ENCODE measurements at regions not wholly inside any gene's neighbourhood (a gene's known extent, or its start where the extent isn't known, plus 50 kb on each side); places are given as distances from the start of the nearest gene placed in this dataset.

DNA sequence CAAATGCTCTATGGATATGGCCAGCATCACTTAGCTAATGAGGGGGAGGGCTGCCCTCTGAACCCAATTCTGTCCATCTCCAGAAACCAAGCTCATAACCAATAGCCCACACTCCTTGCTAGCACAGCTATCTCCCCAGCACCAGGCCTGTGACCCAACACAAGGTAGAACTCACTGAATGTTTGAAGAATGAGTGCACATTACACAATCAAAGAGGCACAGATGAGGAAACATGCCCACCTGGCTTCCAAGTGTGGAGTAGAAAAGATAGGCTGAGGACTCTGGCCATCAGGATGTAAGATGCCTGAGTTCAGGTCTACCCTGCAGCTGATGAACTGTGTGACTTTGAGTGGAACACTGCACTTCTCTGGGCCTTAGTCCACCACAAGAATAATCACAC, 268.4 kb downstream of the BCL11B start:
- no peak for ATAC-seq
- no peaks in the 10 kb centered on the region for H3K36me3 Mint-ChIP-seq

DNA sequence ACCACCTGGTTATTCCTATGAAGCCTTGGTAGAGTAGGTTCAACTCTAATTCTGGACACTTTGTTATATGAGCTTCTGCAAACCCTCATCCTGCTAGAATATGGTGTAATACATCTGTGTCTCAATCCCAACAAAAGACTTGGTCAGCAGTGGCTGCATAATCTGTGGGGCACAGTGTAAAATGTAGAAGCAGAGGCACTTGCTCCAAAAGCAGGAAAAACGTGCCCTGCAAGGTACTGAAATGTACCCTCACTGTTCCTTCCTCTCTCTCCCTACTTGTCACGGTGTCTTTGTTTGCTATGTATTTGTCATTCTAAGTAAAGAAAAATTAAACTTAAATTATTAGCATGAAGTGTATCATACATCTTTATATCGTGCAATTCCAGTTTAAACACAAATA, 267.9 kb downstream of the BCL11B start:
- Mint-ChIP-seq H3K9me3 (no peaks in the 10 kb centered on the region), H3K4me1 (no peaks in the 10 kb centered on the region), H3K27me3 (ENCODE audit: low read depth in 2 of 2) (peaks cover 3 to 15% of the 10 kb centered on the region in 2 donors), H3K4me3 (no peak overlapping the region), H3K27ac (no peak overlapping the region), H3K36me3 (no peaks in the 10 kb centered on the region)
- TF ChIP-seq, protein P1, sequence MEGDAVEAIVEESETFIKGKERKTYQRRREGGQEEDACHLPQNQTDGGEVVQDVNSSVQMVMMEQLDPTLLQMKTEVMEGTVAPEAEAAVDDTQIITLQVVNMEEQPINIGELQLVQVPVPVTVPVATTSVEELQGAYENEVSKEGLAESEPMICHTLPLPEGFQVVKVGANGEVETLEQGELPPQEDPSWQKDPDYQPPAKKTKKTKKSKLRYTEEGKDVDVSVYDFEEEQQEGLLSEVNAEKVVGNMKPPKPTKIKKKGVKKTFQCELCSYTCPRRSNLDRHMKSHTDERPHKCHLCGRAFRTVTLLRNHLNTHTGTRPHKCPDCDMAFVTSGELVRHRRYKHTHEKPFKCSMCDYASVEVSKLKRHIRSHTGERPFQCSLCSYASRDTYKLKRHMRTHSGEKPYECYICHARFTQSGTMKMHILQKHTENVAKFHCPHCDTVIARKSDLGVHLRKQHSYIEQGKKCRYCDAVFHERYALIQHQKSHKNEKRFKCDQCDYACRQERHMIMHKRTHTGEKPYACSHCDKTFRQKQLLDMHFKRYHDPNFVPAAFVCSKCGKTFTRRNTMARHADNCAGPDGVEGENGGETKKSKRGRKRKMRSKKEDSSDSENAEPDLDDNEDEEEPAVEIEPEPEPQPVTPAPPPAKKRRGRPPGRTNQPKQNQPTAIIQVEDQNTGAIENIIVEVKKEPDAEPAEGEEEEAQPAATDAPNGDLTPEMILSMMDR (IDR thresholded peaks at IDR 0.05), result no peak
- H3K4me3 ChIP-seq (ENCODE audit: low read length), result no peak overlapping the region
- ATAC-seq, result no peak
- no peaks in the 10 kb centered on the region for H3K9me3 ChIP-seq (ENCODE audit: control insufficient read depth, insufficient read depth, low read length)
- no peak overlapping the region for H3K27ac ChIP-seq (ENCODE audit: low read length)
- DNase-seq, result no peak
- no peaks in the 10 kb centered on the region for H3K36me3 ChIP-seq (ENCODE audit: control insufficient read depth, insufficient read depth, low read length)
- intact Hi-C loops (cut with micrococcal nuclease), result no loop called here
- H3K27me3 ChIP-seq (ENCODE audit: control insufficient read depth, insufficient read depth, low read length), result no peaks in the 10 kb centered on the region
- H3K4me1 ChIP-seq (ENCODE audit: control insufficient read depth, insufficient read depth, low read length), result no peaks in the 10 kb centered on the region
- WGBS (ENCODE audit: insufficient coverage), result no CpG with 5 or more reads among the region's 3 CpGs

More for the DNA sequence above, 268.4 kb downstream of the BCL11B start:
- TF ChIP-seq, protein P1 (IDR thresholded peaks at IDR 0.05), result no peak
- no peaks in the 10 kb centered on the region for H3K27me3 ChIP-seq (ENCODE audit: control insufficient read depth, insufficient read depth, low read length)
- H3K9me3 ChIP-seq (ENCODE audit: control insufficient read depth, insufficient read depth, low read length), result no peaks in the 10 kb centered on the region
- Mint-ChIP-seq H3K4me1 (no peaks in the 10 kb centered on the region), H3K27me3 (ENCODE audit: low read depth in 2 of 2) (peaks cover 1 to 10% of the 10 kb centered on the region in 2 donors), H3K4me3 (no peak overlapping the region), H3K27ac (no peak overlapping the region), H3K9me3 (no peaks in the 10 kb centered on the region)
- no peak overlapping the region for H3K4me3 ChIP-seq (ENCODE audit: low read length)
- DNase-seq, result no peak
- intact Hi-C loops (cut with micrococcal nuclease), result no loop called here
- no peaks in the 10 kb centered on the region for H3K4me1 ChIP-seq (ENCODE audit: control insufficient read depth, insufficient read depth, low read length)
- H3K27ac ChIP-seq (ENCODE audit: low read length), result no peak overlapping the region
- H3K36me3 ChIP-seq (ENCODE audit: control insufficient read depth, insufficient read depth, low read length), result no peaks in the 10 kb centered on the region

DNA sequence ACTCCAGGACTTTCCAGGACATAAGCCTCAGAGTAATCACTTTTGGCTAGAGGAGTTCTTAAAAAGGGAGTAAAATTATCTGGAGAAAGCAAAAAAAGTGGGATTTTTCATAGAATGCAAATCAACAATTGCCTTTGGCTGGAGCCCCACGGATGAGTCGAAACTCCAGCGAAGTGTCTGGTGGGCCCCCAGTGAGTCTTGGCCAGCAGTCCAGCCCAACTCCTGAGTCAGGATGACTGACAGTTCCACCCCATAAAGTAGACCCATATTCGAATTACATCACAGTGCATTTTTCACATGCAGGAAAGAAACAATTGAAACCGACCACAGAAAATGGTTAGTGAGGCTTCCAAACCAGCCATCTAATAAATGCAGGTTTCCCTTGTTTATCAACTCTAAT, 265.7 kb downstream of the BCL11B start:
- Histone ChIP-seq H3K36me3 (ENCODE audit: control insufficient read depth, insufficient read depth, low read length) (no peaks in the 10 kb centered on the region), H3K27me3 (ENCODE audit: control insufficient read depth, insufficient read depth, low read length) (no peaks in the 10 kb centered on the region), H3K4me3 (ENCODE audit: low read length) (no peak overlapping the region), H3K9me3 (ENCODE audit: control insufficient read depth, insufficient read depth, low read length) (no peaks in the 10 kb centered on the region), H3K27ac (ENCODE audit: low read length) (no peak overlapping the region), H3K4me1 (ENCODE audit: control insufficient read depth, insufficient read depth, low read length) (no peaks in the 10 kb centered on the region)
- Mint-ChIP-seq H3K4me1 (no peaks in the 10 kb centered on the region), H3K9me3 (no peaks in the 10 kb centered on the region), H3K36me3 (no peaks in the 10 kb centered on the region), H3K4me3 (no peak overlapping the region), H3K27me3 (ENCODE audit: low read depth in 2 of 2) (peaks cover 3 to 15% of the 10 kb centered on the region in 2 donors), H3K27ac (no peak overlapping the region)
- intact Hi-C loops (cut with micrococcal nuclease), result no loop called here
- TF ChIP-seq, protein P1 (IDR thresholded peaks at IDR 0.05), result no peak
- no peak for ATAC-seq
- DNase-seq, result no peak
- 79% methylated on average over 5 of the region's 5 CpGs for WGBS (ENCODE audit: insufficient coverage)

DNA sequence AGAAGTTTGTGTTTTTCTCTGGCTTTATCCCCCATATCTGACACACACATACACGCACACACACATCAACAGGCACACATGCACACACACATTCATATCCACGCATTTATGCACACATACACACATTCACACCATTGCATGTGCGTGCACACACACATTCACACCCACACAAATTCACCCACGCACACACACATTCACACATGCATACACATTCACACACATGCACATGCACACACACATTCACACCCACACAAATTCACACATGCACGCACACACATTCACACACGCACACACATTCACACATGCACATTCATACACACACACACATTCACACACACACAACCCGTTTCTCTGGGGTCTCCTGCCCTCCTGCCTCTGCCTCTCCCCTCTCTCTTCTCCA, 264.2 kb downstream of the BCL11B start:
- Histone ChIP-seq H3K4me1 (ENCODE audit: control insufficient read depth, insufficient read depth, low read length) (no peaks in the 10 kb centered on the region), H3K27ac (ENCODE audit: low read length) (no peak overlapping the region), H3K4me3 (ENCODE audit: low read length) (no peak overlapping the region), H3K36me3 (ENCODE audit: control insufficient read depth, insufficient read depth, low read length) (no peaks in the 10 kb centered on the region), H3K27me3 (ENCODE audit: control insufficient read depth, insufficient read depth, low read length) (no peaks in the 10 kb centered on the region), H3K9me3 (ENCODE audit: control insufficient read depth, insufficient read depth, low read length) (no peaks in the 10 kb centered on the region)
- intact Hi-C loops (cut with micrococcal nuclease), result no loop called here
- Mint-ChIP-seq H3K4me3 (no peak overlapping the region), H3K27ac (no peak overlapping the region), H3K9me3 (no peaks in the 10 kb centered on the region), H3K4me1 (no peaks in the 10 kb centered on the region), H3K36me3 (no peaks in the 10 kb centered on the region), H3K27me3 (ENCODE audit: low read depth in 2 of 2) (peaks cover 3 to 15% of the 10 kb centered on the region in 2 donors)
- 90% methylated on average over 7 of the region's 7 CpGs for WGBS (ENCODE audit: insufficient coverage)
- DNase-seq (no peak), ATAC-seq (no peak)
- TF ChIP-seq, protein P1 (IDR thresholded peaks at IDR 0.05), result no peak
